Peyer's patch (tissue), 4 donors: ENCODE measurements at regions not wholly inside any gene's neighbourhood (a gene's known extent, or its start where the extent isn't known, plus 50 kb on each side); places are given as distances from the start of the nearest gene placed in this dataset.

ENCODE experiments used
- POLR2A ChIP-seq, 2 donors: fragments of 450-650 bp; IDR thresholded peaks; one replicate each; pipeline ENCODE4 v1.5.1; 2017; ENCODE audit warnings: antibody characterized with exemption in 2 of 2, mild to moderate bottlenecking in 2 of 2, moderate library complexity in 2 of 2
- TF ChIP-seq, protein P1 (sequence below), 6 experiments: fragments of 450-650 bp in 4 of 6; fragments of 200-600 bp in 2 of 6; sonication (generic) in 1 of 6; IDR thresholded peaks; one replicate each; pipeline ENCODE4 v1.5.1; 2017 to 2019; ENCODE audit warnings: antibody characterized with exemption in 6 of 6, mild to moderate bottlenecking in 3 of 6, moderate library complexity in 1 of 6

GRCh38 chr1:56073206-56073605 lies 506.2 kb downstream of the PLPP3 start:
- TF ChIP-seq POLR2A (IDR thresholded peaks at IDR 0.05) = no peak
- TF ChIP-seq, protein P1, sequence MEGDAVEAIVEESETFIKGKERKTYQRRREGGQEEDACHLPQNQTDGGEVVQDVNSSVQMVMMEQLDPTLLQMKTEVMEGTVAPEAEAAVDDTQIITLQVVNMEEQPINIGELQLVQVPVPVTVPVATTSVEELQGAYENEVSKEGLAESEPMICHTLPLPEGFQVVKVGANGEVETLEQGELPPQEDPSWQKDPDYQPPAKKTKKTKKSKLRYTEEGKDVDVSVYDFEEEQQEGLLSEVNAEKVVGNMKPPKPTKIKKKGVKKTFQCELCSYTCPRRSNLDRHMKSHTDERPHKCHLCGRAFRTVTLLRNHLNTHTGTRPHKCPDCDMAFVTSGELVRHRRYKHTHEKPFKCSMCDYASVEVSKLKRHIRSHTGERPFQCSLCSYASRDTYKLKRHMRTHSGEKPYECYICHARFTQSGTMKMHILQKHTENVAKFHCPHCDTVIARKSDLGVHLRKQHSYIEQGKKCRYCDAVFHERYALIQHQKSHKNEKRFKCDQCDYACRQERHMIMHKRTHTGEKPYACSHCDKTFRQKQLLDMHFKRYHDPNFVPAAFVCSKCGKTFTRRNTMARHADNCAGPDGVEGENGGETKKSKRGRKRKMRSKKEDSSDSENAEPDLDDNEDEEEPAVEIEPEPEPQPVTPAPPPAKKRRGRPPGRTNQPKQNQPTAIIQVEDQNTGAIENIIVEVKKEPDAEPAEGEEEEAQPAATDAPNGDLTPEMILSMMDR (IDR thresholded peaks at IDR 0.05) = no peak
